HepG2 (cell line): ENCODE measurements at regions not wholly inside any gene's neighbourhood (a gene's known extent, or its start where the extent isn't known, plus 50 kb on each side); places are given as distances from the start of the nearest gene placed in this dataset.

Experiments used
- ATAC-seq: fragments of 200-7000 bp; cut with Tn5 transposase; 3 replicates; pipeline ENCODE4 v1.9.1; 2020; ENCODE audit warnings: mild to moderate bottlenecking, moderate library complexity
- BruUV-seq: library from RNA; stranded (reverse); fragments of 400-500 nt; replicated peaks from 2 replicates; lab custom pipeline; 2021; lab: Mats Ljungman, UMichigan
- CTCF ChIA-PET: fragments of 300-600 bp; formaldehyde crosslinking; extraction: SDS; loops from one replicate; lab custom pipeline; 2021; ENCODE audit warnings: low total read pairs, inconsistent platforms, low intra/inter-chr PET ratio; lab: Yijun Ruan, JAX
- POLR2A ChIA-PET: fragments of 350-600 bp; sonication (Branson Sonifier 250); formaldehyde crosslinking; loops from one replicate; lab custom pipeline; 2020; ENCODE audit warnings: antibody characterized with exemption, inconsistent platforms; lab: Yijun Ruan, JAX
- DNase-seq: peaks from one replicate; pipeline ENCODE4 v3.0.0-alpha.2; 2015; ENCODE audit warnings: low spot score
- FAIRE-seq: peaks from 3 replicates; lab custom pipeline; 2011; peaks lifted over from hg19 to GRCh38; lab: Jason Lieb, UNC
- H2AFZ ChIP-seq: one replicate; pipeline ENCODE4 v1.6.1; 2011; ENCODE audit warnings: low read length, inconsistent platforms
- H3K27ac ChIP-seq: fragments of 300-600 bp; 3 replicates; pipeline ENCODE4 v1.8.0; 2011; ENCODE audit warnings: mixed run types, mild to moderate bottlenecking, mixed read lengths, low read length, inconsistent platforms; ENCODE audit not compliant: insufficient read depth; ENCODE audit errors: extremely low read length
- H3K27me3 ChIP-seq, 2 experiments: fragments of 200-600 bp in 1 of 2; 2 replicates in 1 of 2; 3 replicates in 1 of 2; pipeline versions ENCODE4 v1.6.0 to v1.8.0; 2011; ENCODE audit warnings: low read length in 2 of 2, mild to moderate bottlenecking in 2 of 2, moderate library complexity in 2 of 2, inconsistent platforms in 1 of 2; ENCODE audit not compliant: insufficient read depth in 2 of 2, control insufficient read depth in 1 of 2
- H3K36me3 ChIP-seq, 2 experiments: fragments of 200-600 bp in 1 of 2; replicated peaks in 1 of 2; 2 replicates in 1 of 2; 3 replicates in 1 of 2; pipeline versions ENCODE4 v1.5.1 to v1.8.0; 2011; ENCODE audit warnings: low read length in 2 of 2, inconsistent platforms in 1 of 2; ENCODE audit not compliant: insufficient read depth in 2 of 2, control insufficient read depth in 1 of 2
- H3K4me1 ChIP-seq: 2 replicates; pipeline ENCODE4 v1.5.1; 2012; ENCODE audit warnings: low read length, inconsistent platforms; ENCODE audit not compliant: insufficient read depth
- H3K4me2 ChIP-seq: 2 replicates; pipeline ENCODE4 v1.6.0; 2011; ENCODE audit warnings: low read depth, low read length, inconsistent platforms
- H3K4me3 ChIP-seq, 3 experiments: fragments of 200-600 bp in 1 of 3; sonication (generic), shearing (Covaris generic) in 1 of 3; replicated peaks in 1 of 3; 2 replicates each; pipeline ENCODE4 v1.5.1; 2011 to 2016; ENCODE audit warnings: low read length in 3 of 3, inconsistent platforms in 2 of 3, low read depth in 2 of 3, mild to moderate bottlenecking in 2 of 3, control low read depth in 1 of 3, mixed read lengths in 1 of 3; ENCODE audit not compliant: insufficient read depth in 1 of 3
- H3K79me2 ChIP-seq: one replicate; pipeline ENCODE4 v1.6.1; 2011; ENCODE audit warnings: low read length, inconsistent platforms; ENCODE audit not compliant: insufficient read depth
- H3K9ac ChIP-seq: 2 replicates; pipeline ENCODE4 v1.6.0; 2011; ENCODE audit warnings: mild to moderate bottlenecking, low read depth, low read length, inconsistent platforms; ENCODE audit not compliant: insufficient read depth
- H3K9me3 ChIP-seq: 2 replicates; pipeline ENCODE4 v1.5.1; 2012; ENCODE audit warnings: mild to moderate bottlenecking, low read length
- H4K20me1 ChIP-seq: 2 replicates; pipeline ENCODE4 v1.6.0; 2011; ENCODE audit warnings: inconsistent platforms, mild to moderate bottlenecking, low read length, moderate library complexity; ENCODE audit not compliant: insufficient read depth
- CTCF ChIP-seq: sonication (generic); formaldehyde crosslinking; IDR thresholded peaks from 2 replicates; pipeline ENCODE4 v1.5.0; 2020; ENCODE audit warnings: mild to moderate bottlenecking, missing genetic modification reagents, moderate library complexity
- FOXA1 ChIP-seq, 2 experiments: fragments of 450-650 bp in 1 of 2; sonication (generic) in 1 of 2; formaldehyde crosslinking in 1 of 2; IDR thresholded peaks; 2 replicates each; pipeline versions ENCODE4 v1.4.0 to v1.6.1; 2016 to 2020; ENCODE audit warnings: missing genetic modification reagents in 1 of 2
- SNRNP70 ChIP-seq: fragments of 200-400 bp; formaldehyde crosslinking; IDR thresholded peaks from 2 replicates; pipeline ENCODE4 v1.6.1; 2017; ENCODE audit warnings: mild to moderate bottlenecking, low read depth, low read length, moderate library complexity
- STAG1 ChIP-seq: sonication (generic); formaldehyde crosslinking; IDR thresholded peaks from 2 replicates; pipeline ENCODE4 v1.4.0; 2020; ENCODE audit warnings: missing genetic modification reagents
- ZNF362 ChIP-seq: sonication (generic); formaldehyde crosslinking; IDR thresholded peaks from 2 replicates; pipeline ENCODE4 v1.4.0; 2020; ENCODE audit warnings: missing genetic modification reagents, mild to moderate bottlenecking, borderline replicate concordance
- WGBS: methylation state at CpG from one replicate; pipeline ENCODE4 v1.1.6; 2017; ENCODE audit warnings: low lambda C conversion rate; 5-methylcytosine and 5-hydroxymethylcytosine counted together
- in situ Hi-C: cut with HindIII; loops from 2 replicates; pipeline ENCODE4 v1.10.0; 2017; ENCODE audit warnings: low pct_unique_long_range_greater_than_20kb; ENCODE audit not compliant: extremely low pct_ligation_motif_present
- intact Hi-C: fragments of 100-400 bp; cut with micrococcal nuclease; formaldehyde crosslinking; loops from one replicate; pipeline ENCODE4 v1.10.0; 2022; ENCODE audit not compliant: unreplicated experiment

- ATAC-seq (peak; percentile 46), FAIRE-seq (no peak), DNase-seq (peak; percentile 5)
- H3K4me1 ChIP-seq: no peaks in the 10 kb centered on the region
- H4K20me1 ChIP-seq: no peaks in the 10 kb centered on the region
- H3K36me3 ChIP-seq: no peaks in the 10 kb centered on the region
- H3K27me3 ChIP-seq: no peaks in the 10 kb centered on the region
- POLR2A ChIA-PET: no interaction called here
- H3K4me3 ChIP-seq: no peak overlapping the region
- no peaks in the 10 kb centered on the region for H3K79me2 ChIP-seq
- H3K27ac ChIP-seq: no peak overlapping the region
- H2AFZ ChIP-seq: no peak overlapping the region
- intact Hi-C loops: loop anchor here (2.0 kb wide), 1 partner anchor 86 kb away; no protein-coding TSS in a partner anchor
- in situ Hi-C loops: no loop called here
- no TSS peak for BruUV-seq
- CTCF ChIA-PET: interaction anchor here (1.4 kb wide), 1 partner anchor 85 kb away, joined by 10 read pairs; no protein-coding TSS in a partner anchor
- no peaks in the 10 kb centered on the region for H3K9me3 ChIP-seq
- TF ChIP-seq STAG1 (peak; percentile 21; the same call in 1 of the 2 replicates), CTCF (CRISPR knock-in tag) (peak; percentile 56), FOXA1 (IDR thresholded peaks at IDR 0.05) (no peak), FOXA1 (CRISPR knock-in tag; IDR thresholded peaks at IDR 0.05) (0 out of 2 replicates have a peak, but pooled peaks have one; percentile 14), ZNF362 (no peak), SNRNP70 (no peak)
- TF ChIP-seq, all 625 proteins: peak for 3
- no peak overlapping the region for H3K9ac ChIP-seq
- no peak overlapping the region for H3K4me2 ChIP-seq
- 0% methylated on average over 5 of the region's 5 CpGs for WGBS
Observed at GRCh38 chr9:12554636-12555035, 138.5 kb upstream of the TYRP1 start.
